Retinal pigment epithelial cell (primary cell): ENCODE measurements at regions not wholly inside any gene's neighbourhood (a gene's known extent, or its start where the extent isn't known, plus 50 kb on each side); places are given as distances from the start of the nearest gene placed in this dataset.
A peak's percentile ranks its signal among the peaks of the same experiment; 100 is the strongest.

Experiments
- DNase-seq: peaks from one replicate; pipeline ENCODE4 v3.0.0-alpha.2; 2010; ENCODE audit warnings: low read depth
- H3K4me3 ChIP-seq: 2 replicates; pipeline ENCODE4 v1.5.1; 2011; ENCODE audit warnings: mild to moderate bottlenecking, low read length, control low read depth, moderate library complexity
- CTCF ChIP-seq: conservative IDR thresholded peaks from 2 replicates; pipeline ENCODE4 v1.5.1; 2011; ENCODE audit warnings: low read depth, low read length, control low read depth, inconsistent platforms

- no peak for DNase-seq
- no peak overlapping the region for H3K4me3 ChIP-seq
- TF ChIP-seq CTCF: no peak
Observed at GRCh38 chr12:92029136-92029535, 116.5 kb downstream of the BTG1 start.

- no peak overlapping the region for H3K4me3 ChIP-seq
- TF ChIP-seq CTCF: no peak
- peak; percentile 52 for DNase-seq
Observed at GRCh38 chr12:92028441-92028709, 117.3 kb downstream of the BTG1 start.

- no peak for TF ChIP-seq CTCF
- no peak overlapping the region for H3K4me3 ChIP-seq
- no peak for DNase-seq
Observed at GRCh38 chr12:92027701-92028440, 117.8 kb downstream of the BTG1 start.

- H3K4me3 ChIP-seq: no peak overlapping the region
- no peak for DNase-seq
- TF ChIP-seq CTCF: no peak
Observed at GRCh38 chr12:92027243-92027642, 118.4 kb downstream of the BTG1 start.

- no peak for TF ChIP-seq CTCF
- DNase-seq: no peak
- no peak overlapping the region for H3K4me3 ChIP-seq
Observed at GRCh38 chr12:92025462-92026207, 120.0 kb downstream of the BTG1 start.

- H3K4me3 ChIP-seq: no peak overlapping the region
- DNase-seq: no peak
- no peak for TF ChIP-seq CTCF
Observed at GRCh38 chr12:92022093-92022492, 123.6 kb downstream of the BTG1 start.

- no peak for TF ChIP-seq CTCF
- no peak for DNase-seq
- no peak overlapping the region for H3K4me3 ChIP-seq
Observed at GRCh38 chr12:92021666-92022035, 124.0 kb downstream of the BTG1 start.
